GM08714 (cell line): ENCODE measurements at regions not wholly inside any gene's neighbourhood (a gene's known extent, or its start where the extent isn't known, plus 50 kb on each side); places are given as distances from the start of the nearest gene placed in this dataset.

Experiments
- H3K4me3 ChIP-seq: fragments of 200-500 bp; sonication (Bioruptor generic); 2 replicates; pipeline ENCODE4 v1.5.1; 2014; ENCODE audit warnings: mild to moderate bottlenecking, low read length, inconsistent platforms
- ZNF274 ChIP-seq: IDR thresholded peaks from 2 replicates; pipeline ENCODE4 v1.6.1; 2012; ENCODE audit warnings: mild to moderate bottlenecking, low read depth, low read length

DNA sequence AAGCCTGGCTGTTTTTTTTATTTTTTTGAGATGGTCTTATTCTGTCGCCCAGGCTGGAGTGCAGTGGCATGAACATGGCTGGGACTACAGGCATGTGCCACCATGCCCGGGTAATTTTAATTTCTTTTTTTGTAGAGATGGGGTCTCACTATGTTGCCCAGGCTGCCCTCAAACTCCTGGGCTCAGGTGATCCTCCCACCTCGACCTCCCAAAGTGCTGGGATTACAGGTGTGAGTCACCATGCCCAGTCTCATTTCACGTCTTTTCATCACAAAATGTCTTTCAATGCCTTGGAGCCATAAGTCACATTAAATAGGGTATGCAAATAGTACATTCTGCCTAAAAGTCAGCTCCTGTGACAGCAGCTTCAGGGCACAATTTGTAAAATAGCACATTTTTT, 52.8 kb downstream of the SOX2 start:
- H3K4me3 ChIP-seq: no peak overlapping the region
- TF ChIP-seq ZNF274: no peak

DNA sequence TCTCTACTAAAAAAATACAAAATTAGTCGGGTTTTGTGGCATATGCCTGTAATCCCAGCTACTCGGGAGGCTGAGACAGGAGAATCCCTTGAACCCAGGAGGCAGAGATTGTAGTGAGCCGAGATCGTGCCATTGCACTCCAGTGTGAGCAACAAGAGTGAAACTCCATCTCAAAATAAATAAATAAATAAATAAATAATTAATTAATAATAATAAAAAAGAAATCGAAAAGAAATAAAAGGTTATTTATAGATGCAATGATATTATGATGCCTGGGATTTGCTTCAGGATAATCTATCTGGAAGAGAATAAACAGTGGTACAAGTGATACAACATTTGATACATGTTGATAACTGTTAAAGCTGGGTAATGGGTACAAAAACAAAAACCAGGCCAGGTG, 58.6 kb downstream of the SOX2 start:
- H3K4me3 ChIP-seq: no peak overlapping the region
- no peak for TF ChIP-seq ZNF274

DNA sequence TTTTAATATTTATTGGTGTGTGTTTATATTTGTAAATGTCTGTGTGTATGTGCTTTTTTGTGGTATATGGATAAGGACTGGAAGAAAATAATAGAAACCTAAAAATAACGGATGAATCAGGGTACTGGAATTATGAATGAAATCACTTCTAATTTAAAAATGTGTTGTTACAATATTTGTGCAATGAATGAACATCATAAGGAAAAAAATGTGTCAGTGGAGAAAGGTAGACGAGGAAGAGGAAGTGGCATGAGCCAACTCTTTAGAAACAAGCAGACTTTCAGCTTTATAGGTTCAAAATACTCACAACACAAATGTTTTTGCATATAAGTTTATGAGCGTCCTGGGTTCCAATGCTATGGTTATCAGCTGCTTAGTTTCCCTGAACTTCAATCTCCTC, 59.4 kb downstream of the SOX2 start:
- no peak overlapping the region for H3K4me3 ChIP-seq
- TF ChIP-seq ZNF274: no peak

DNA sequence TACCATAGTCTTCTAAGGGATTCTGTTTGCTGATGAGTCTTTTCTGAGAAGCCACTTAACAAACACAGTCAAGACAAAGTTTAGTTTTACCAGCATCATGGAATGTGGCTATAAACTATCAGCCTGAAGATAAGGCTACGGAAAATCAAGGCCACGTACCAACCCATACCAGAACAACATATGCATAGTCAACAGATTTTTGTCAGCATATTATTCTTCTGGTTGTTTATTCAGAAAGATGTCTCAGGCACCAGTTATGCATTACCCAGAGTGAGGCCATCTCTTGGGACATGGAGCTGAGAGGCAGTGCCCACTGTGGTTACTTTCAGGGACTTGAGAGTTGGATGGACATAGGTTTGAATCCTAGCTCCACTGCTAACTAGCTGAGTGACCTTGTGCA, 60.4 kb downstream of the SOX2 start:
- TF ChIP-seq ZNF274: no peak
- no peak overlapping the region for H3K4me3 ChIP-seq

DNA sequence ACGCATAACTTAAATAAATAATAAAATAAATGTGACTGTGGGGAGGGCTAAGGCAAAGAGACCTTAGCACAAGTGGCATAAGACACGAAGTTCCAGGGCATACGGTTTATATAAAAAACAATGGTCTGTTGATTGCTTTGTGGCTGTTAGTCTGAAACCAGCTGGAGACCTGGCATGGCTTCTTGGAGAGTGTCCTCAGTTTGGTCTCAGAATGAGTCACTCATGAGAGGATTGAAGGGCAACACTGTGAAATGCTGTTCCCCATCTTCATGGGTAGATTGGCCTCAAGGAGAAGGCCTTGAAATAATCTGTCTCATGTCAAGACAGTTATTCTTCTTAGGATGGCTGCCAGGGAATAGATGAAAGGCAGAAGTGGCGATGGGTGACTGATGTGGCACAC, 62.2 kb downstream of the SOX2 start:
- no peak for TF ChIP-seq ZNF274
- no peak overlapping the region for H3K4me3 ChIP-seq

DNA sequence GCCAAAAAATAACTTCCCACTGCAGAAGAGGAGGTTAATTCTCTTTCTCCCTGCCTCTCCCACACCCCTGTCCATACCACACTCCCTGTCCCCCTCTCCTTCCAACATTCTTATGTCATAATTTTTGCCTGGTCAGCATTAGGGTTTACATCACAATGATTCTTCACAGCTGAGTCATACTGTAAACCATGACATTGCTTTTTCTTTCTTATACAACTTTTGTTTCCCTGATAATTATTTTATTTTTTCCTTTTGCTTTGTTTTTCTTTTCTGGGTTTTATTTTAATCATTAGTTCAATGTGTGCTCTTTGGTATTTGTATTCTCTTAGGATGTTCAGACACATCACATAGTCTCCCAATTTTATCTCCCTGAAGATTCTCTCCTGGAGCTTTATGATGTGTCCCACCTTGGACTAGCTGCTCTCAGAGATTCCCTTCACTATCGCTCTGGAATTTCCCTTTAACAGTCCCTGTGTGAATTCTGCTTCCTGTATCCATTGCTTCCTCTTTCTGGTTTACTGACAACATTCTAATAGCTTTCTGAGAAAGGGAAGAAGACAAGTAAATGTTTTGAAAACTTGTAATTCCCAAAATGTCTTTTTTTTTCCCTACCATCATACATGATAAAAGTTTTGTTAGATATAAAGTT, 70.7 kb downstream of the SOX2 start:
- TF ChIP-seq ZNF274: no peak
- H3K4me3 ChIP-seq: no peak overlapping the region

DNA sequence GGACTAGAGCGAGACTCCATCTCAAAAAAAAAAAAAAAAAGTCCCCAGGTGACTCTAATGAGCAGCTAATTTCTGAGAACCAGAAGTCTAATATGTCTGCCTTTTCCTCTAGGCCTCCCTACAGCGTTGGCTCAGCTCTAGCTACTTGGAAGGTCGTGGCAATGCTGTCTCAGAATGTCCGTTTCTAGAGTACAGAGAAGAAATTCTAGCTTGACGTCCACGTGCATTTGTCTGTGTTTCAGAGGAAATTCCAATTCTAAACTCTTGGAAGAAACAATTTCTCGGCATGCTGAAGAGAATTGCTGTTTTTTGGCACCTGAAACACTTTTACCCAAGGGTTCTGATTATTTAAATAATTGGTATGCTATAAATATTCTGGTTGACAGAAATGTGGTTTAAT, 78.8 kb downstream of the SOX2 start:
- no peak for TF ChIP-seq ZNF274
- H3K4me3 ChIP-seq: no peak overlapping the region

DNA sequence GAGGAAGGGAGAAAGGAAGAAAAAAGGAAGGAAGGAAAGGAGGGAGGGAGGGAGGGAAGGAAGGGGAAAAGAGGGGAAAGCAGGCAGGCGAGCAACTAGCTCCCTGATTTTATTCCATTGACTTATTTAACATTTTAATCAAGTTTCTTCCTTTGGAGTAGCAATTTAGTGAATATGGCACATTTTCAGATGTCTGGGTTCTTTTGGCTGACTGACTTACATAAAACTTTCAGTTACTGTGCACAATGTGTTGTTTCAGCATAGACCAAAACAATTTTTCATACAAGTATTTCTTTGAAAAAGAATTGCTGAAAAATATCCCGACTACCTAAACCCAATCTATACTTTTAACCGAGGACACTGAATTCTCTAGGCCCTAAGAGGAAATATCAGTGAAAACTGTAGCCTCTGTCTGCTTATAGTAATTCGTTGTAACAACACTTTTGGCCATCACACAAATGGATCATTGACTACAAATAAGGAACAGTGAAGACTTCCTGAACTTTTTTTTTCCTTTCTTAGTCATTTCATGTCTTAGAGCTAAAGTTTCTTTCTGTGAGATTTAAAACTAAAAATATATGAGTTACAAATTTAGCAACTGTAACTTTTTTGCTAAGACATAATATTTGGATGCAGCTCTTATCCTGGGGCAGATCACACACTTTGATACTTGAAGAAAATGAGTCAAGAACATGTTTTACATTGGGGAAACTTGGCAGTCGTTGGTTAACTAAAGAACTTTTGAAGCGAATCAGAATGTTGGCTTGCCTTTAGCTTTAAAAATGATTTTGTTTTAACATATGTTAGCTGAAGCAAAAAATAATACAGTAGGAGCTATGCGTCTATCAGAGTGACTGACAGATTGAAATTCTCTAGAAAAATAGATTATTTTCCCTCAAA, 79.6 kb downstream of the SOX2 start:
- TF ChIP-seq ZNF274: no peak
- H3K4me3 ChIP-seq: no peak overlapping the region

DNA sequence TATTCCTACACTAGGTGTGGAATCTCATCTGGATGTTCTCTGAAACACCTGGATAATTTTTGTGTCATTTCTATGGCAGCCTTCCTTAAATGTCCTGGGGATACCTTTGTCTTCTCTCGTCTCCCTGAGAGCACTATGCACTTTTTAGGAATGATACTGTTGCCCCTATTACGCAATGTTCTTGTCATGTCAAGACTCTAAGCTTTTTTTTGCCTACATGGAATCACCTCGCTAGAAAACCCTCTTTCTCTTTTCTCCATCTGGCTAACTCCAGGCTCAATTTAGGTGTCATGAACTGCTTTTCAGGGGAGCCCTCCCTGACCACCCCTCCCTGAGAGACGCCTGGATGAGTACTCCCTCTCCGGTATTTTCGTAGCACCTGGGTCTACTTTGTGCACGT, 81.3 kb downstream of the SOX2 start:
- no peak overlapping the region for H3K4me3 ChIP-seq
- TF ChIP-seq ZNF274: no peak

DNA sequence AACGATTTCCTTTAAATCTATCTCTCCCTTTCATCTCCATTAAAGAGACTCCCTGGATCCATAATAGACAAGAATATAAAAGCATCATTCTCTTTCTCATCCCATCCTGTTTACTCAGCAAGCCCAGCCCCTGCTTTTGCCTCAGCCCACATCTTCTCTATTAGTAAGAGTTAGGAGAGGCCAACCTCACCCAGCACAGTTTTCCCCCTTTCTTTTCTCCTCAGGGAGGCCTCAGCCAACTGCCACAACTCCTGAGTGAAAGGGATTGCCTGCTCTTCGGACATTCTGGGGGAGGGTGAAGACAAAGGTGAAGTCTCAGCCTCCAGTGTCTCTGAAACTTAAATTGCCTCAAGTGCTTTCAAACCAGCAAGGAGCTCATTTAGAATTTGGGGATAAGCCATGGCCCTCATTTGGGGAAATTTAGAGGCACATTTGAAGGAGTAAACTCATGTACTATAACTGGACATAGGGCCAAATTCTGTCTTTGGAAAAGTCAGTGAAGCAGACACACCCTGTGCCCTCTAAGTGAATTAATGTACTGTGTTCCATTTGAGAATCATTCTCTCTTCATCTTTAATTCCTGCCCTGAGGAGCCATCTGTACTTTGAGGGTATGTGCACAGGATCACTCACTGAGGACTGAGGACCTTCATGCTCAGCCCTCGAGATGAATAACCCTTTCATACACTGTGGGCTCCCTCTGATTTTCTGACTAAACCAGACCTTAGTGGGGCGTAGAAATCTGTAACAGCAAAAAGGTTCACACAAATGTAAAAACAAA, 82.5 kb downstream of the SOX2 start:
- TF ChIP-seq ZNF274: no peak
- H3K4me3 ChIP-seq: no peak overlapping the region

DNA sequence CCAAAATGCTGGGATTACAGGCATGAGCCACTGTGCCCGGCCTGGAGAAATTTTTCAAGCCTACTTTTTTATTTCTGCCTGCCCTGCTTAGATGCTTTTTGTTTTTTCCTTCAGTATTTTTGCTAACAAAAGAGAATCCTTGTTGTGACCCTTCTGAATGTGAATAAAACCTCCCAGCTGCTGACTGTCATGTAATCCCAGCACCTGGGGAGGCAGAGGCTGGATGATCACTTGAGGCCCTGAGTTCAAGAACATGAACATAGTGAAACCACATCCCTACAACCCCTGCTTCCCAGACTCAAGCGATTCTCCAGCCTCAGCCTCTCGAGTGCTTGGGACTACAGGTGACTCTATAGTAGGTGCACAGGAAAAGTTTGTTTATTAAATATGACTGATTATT, 84.9 kb downstream of the SOX2 start:
- TF ChIP-seq ZNF274: no peak
- no peak overlapping the region for H3K4me3 ChIP-seq

DNA sequence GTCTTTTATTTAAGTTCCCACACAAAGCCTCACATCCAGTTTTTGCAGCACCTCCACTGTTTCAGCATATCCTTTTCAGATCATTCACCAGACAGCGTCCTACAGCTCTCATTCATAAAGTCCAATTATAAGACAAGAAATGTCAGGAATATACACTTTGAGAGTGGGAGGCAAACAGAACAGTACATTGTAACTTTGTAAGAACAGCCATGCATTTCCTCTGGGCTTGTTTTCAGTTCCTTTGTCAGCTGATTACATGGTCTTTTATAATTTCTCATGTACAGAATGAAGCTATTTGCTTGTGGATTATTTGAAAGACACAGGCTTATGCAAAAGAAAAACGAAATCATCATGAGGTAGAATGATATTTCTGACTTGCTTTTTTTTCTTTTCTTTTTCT, 85.7 kb downstream of the SOX2 start:
- H3K4me3 ChIP-seq: no peak overlapping the region
- TF ChIP-seq ZNF274: no peak

DNA sequence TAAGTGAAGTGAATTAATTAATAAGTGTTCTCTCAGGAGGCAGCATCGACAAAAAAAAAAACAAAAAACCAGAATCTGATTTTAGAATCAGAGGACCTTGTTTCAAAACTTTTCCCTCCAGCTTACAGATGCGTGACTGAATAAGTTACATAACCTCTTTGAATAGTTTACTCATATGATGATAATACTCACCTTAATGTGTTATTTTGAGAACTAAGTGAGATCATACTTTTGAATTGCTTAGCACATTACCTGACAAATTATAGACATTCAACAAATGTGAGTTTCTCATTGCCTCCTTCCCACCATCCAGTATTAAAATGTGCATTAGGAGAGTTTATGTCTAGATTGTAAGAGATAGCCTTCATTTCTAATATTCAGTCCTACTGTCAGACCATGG, 94.0 kb downstream of the SOX2 start:
- H3K4me3 ChIP-seq: no peak overlapping the region
- TF ChIP-seq ZNF274: no peak

DNA sequence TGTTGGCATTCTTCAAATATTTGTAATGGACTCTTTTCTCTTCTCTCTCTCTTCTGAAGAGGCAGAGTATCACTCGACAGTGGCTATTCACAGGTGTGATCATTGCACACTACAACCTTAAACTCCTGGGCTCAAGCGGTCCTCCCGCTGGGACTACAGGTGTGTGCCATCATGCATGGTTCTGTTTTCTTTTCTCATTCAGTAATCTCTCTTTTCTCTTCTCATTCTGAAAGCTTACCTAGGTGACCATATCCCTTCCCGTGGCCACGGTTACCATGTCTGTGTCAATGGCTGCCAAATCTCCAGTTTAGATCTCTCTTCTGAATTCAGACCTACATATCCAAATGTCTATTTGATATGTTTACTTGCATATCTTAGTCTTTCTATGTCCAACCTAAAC, 96.3 kb downstream of the SOX2 start:
- no peak overlapping the region for H3K4me3 ChIP-seq
- TF ChIP-seq ZNF274: no peak

DNA sequence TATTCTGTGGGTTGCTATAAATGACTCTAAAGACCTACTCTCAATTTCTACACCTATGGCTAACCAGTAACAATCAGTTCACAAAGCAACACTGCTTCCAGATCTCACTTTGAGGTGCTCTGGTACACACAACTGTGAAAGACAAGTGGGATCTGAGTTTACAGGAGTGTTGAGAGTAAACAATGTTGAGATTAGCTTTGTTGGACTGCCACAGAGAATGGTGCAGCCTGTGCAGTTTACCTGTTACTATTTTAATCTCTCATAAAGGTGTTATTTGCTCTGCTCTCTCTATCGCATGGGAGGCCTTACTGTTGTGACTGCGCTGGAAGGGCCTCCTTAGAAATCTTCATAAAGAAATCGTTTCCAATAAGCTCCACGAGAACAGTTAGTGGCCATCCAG, 112.0 kb downstream of the SOX2 start:
- H3K4me3 ChIP-seq: no peak overlapping the region
- TF ChIP-seq ZNF274: no peak
